ENCODE measurements at regions not wholly inside any gene's neighbourhood (a gene's known extent, or its start where the extent isn't known, plus 50 kb on each side); places are given as distances from the start of the nearest gene placed in this dataset.

DNA sequence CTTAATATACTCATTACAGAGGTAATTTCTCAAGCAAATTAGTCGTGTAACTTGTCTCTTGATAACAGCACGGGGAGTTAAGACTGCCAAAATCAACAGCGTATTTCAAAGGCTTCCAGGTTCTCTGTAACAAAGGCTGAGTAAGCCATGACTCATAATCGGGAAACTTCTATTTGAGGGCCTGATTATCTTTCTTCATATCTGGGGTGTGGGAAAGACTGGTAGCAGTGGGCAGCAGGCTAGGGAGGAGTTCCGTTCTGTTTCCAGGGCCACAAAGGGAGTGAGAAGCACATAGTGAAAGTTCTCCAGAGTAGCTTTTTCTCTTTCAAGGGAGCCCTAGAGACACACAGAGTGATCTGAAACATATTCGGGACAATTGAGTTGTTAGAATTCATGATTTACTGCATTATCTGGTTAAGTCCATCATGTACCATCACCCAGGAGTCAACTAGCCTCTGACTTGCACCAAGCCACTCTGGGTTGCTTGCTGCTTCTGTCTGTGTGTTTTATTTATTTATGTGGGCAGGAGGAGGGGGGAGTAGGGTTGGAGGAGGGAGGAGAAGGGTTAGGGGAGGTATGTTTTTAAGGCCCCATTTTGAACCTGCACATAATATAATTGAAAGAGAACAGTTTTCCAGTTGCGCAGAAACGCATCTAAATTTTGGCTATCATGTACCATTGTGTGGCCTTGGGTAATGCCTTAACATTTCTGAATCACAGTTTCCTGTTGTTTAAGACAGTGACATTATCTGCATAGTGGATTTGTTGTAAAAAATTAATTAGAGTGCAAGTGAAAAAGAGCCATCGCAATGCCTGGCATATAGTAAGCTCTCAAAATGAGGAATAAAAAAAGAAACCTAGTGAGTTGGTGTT, 80.5 kb upstream of the ITPRID2 start:
- Mint-ChIP-seq H3K4me3 (peak overlapping the region; percentile 2), H3K36me3 (no peaks in the 10 kb centered on the region)

DNA sequence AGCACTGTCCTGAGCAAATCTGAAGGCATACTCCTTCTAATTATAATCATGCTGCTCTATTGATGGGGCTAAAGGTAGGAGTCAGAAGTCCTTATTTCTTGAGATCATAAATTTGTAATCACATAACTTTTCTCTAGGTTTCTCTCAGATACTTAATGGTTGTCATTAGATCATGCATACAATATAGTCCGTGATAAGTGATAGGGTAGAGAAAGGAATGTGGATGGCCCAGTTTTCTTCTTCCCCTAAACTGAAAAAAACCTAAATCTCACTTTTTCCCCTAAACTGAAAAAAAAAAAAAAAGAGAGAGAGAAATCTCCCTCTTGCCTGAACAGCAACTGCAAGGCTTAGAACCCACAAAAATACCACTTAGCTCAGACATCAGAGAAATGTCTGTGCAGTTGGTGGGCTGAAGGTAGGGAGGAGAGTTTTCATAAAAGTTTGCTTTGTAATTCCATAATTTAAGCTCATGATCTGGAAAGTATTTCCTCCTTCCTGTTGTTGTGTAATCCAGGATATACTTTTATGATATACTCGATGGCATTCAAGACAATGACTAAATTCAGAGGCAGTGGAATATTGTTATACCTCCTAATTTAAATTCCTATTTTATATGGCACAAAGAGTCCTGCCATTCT, 79.3 kb upstream of the ITPRID2 start:
- H3K36me3 Mint-ChIP-seq, result no peaks in the 10 kb centered on the region
- peaks cover 54% of the 10 kb centered on the region for H3K4me1 Mint-ChIP-seq
- H3K27ac Mint-ChIP-seq, result peak overlapping the region; percentile 53
- TF ChIP-seq, protein P1, sequence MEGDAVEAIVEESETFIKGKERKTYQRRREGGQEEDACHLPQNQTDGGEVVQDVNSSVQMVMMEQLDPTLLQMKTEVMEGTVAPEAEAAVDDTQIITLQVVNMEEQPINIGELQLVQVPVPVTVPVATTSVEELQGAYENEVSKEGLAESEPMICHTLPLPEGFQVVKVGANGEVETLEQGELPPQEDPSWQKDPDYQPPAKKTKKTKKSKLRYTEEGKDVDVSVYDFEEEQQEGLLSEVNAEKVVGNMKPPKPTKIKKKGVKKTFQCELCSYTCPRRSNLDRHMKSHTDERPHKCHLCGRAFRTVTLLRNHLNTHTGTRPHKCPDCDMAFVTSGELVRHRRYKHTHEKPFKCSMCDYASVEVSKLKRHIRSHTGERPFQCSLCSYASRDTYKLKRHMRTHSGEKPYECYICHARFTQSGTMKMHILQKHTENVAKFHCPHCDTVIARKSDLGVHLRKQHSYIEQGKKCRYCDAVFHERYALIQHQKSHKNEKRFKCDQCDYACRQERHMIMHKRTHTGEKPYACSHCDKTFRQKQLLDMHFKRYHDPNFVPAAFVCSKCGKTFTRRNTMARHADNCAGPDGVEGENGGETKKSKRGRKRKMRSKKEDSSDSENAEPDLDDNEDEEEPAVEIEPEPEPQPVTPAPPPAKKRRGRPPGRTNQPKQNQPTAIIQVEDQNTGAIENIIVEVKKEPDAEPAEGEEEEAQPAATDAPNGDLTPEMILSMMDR (IDR thresholded peaks at IDR 0.05; ENCODE audit: unreplicated experiment), result no peak
- peaks cover 7% of the 10 kb centered on the region for H3K9me3 Mint-ChIP-seq
- H3K27me3 Mint-ChIP-seq (ENCODE audit: low read depth), result no peaks in the 10 kb centered on the region
- H3K4me3 Mint-ChIP-seq, result no peak overlapping the region
- no peak for DNase-seq (ENCODE audit: low spot score in 2 of 2, unreplicated experiment in 2 of 2)

More for the DNA sequence above, 80.5 kb upstream of the ITPRID2 start:
- H3K4me1 Mint-ChIP-seq, result peaks cover 44% of the 10 kb centered on the region
- H3K27me3 Mint-ChIP-seq (ENCODE audit: low read depth), result no peaks in the 10 kb centered on the region
- TF ChIP-seq, protein P1 (IDR thresholded peaks at IDR 0.05; ENCODE audit: unreplicated experiment), result no peak
- peaks cover 7% of the 10 kb centered on the region for H3K9me3 Mint-ChIP-seq
- H3K27ac Mint-ChIP-seq, result peak overlapping the region; percentile 87
- no peak for DNase-seq (ENCODE audit: low spot score in 2 of 2, unreplicated experiment in 2 of 2)

DNA sequence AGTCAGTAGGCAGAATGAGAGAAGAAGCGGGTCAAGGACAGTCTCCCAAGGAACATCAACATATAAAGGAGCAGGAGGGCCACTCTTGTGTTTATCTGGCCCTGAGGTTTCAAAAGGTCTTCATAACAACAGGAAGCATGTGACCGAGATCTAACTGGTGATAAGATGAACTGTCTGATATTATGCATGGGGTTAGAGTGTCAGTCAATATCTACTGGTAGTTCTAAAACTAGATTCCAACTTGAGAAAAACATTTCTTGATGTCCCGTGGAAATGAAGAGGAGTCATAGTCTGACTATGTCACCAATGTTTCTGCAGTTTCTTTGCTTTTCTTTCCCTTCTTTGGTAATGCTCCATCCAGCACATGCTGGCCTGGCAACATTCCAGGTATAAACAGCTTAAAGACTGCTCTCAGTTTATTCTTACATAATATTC, 77.5 kb upstream of the ITPRID2 start:
- H3K4me1 Mint-ChIP-seq, result peaks cover 69% of the 10 kb centered on the region
- H3K27me3 Mint-ChIP-seq (ENCODE audit: low read depth), result no peaks in the 10 kb centered on the region
- H3K9me3 Mint-ChIP-seq, result peaks cover 7% of the 10 kb centered on the region
- no peaks in the 10 kb centered on the region for H3K36me3 Mint-ChIP-seq
- no peak overlapping the region for H3K4me3 Mint-ChIP-seq
- TF ChIP-seq, protein P1 (IDR thresholded peaks at IDR 0.05; ENCODE audit: unreplicated experiment), result no peak
- H3K27ac Mint-ChIP-seq, result peak overlapping the region; percentile 47
- DNase-seq (ENCODE audit: low spot score in 2 of 2, unreplicated experiment in 2 of 2), result no peak

DNA sequence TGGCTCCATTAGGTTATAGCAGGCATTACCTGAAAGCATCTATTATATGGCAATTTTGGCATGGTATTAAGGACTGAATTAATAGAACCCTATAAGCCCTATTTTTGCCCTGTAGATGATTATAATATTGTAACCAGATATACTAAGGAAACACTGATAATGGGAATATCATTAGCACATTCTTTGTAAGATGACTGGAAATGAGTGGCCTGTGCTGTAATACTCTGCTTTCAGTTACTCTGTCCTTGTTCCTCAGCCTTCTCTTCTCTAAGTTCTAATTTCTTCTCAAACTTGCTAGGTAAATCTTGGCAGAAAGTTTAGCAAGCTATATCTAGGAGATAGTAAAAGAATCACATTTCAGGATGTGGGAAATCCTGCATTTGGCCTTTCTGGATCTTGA, 74.0 kb upstream of the ITPRID2 start:
- H3K4me1 Mint-ChIP-seq, result peaks cover 57% of the 10 kb centered on the region
- TF ChIP-seq, protein P1 (IDR thresholded peaks at IDR 0.05; ENCODE audit: unreplicated experiment), result no peak
- no peak for DNase-seq (ENCODE audit: low spot score in 2 of 2, unreplicated experiment in 2 of 2)

DNA sequence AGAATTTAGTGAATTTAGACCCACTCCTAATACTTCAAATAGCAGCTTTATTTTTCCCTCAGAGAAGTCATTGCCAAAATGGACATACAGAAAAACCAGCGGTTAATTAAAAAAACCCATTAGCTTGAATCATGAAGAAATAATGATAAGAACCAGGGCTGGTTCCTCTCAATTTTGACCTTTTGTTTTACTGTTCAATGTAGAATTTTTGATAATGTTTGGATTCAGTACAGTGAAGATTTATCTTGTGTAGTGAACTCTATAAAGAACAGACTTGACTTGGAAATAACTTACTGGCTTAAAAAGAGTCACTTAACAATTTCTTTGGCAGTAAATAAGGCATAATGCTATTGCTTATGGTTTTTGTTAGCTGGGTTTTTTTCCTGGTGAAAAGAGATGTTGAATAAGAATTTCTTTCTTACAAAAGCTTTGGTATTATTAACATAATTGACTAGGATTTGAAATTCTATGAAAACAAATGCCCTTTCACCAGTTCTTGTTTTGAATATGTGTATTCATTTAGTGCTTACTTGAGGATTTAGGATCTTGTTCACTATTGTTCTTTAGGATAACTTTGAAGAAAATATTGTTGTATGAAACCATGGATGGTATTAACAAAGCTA, 73.4 kb upstream of the ITPRID2 start:
- no peak for DNase-seq (ENCODE audit: low spot score in 2 of 2, unreplicated experiment in 2 of 2)
- H3K9me3 Mint-ChIP-seq, result peaks cover 6% of the 10 kb centered on the region
- H3K27ac Mint-ChIP-seq, result peak overlapping the region; percentile 51
- no peak overlapping the region for H3K4me3 Mint-ChIP-seq
- no peaks in the 10 kb centered on the region for H3K27me3 Mint-ChIP-seq (ENCODE audit: low read depth)
- H3K36me3 Mint-ChIP-seq, result no peaks in the 10 kb centered on the region
- TF ChIP-seq, protein P1 (IDR thresholded peaks at IDR 0.05; ENCODE audit: unreplicated experiment), result no peak
- H3K4me1 Mint-ChIP-seq, result peaks cover 53% of the 10 kb centered on the region

More for the DNA sequence above, 74.0 kb upstream of the ITPRID2 start:
- H3K4me3 Mint-ChIP-seq, result no peak overlapping the region
- peak overlapping the region; percentile 51 for H3K27ac Mint-ChIP-seq
- H3K27me3 Mint-ChIP-seq (ENCODE audit: low read depth), result no peaks in the 10 kb centered on the region
- peaks cover 7% of the 10 kb centered on the region for H3K9me3 Mint-ChIP-seq
- H3K36me3 Mint-ChIP-seq, result no peaks in the 10 kb centered on the region

Measured in mesothelial cell of epicardium (in vitro differentiated cells).